ENCODE measurements at regions not wholly inside any gene's neighbourhood (a gene's known extent, or its start where the extent isn't known, plus 50 kb on each side); places are given as distances from the start of the nearest gene placed in this dataset.

GRCh38 chr9:17929506-17929905 is 350.6 kb downstream of the SH3GL2 start:
- no peak overlapping the region for H3K4me3 ChIP-seq (ENCODE audit: low read depth, low read length)
- no peak for DNase-seq (ENCODE audit: low read depth)
- TF ChIP-seq CTCF (IDR thresholded peaks at IDR 0.05; ENCODE audit: low read depth, low read length, missing control alignments), result no peak

GRCh38 chr9:17930071-17930470 is 351.2 kb downstream of the SH3GL2 start:
- no peak overlapping the region for H3K4me3 ChIP-seq (ENCODE audit: low read depth, low read length)
- DNase-seq (ENCODE audit: low read depth), result no peak
- TF ChIP-seq CTCF (IDR thresholded peaks at IDR 0.05; ENCODE audit: low read depth, low read length, missing control alignments), result no peak

- no peak for TF ChIP-seq CTCF (IDR thresholded peaks at IDR 0.05; ENCODE audit: low read depth, low read length, missing control alignments)
- DNase-seq (ENCODE audit: low read depth), result no peak
- H3K4me3 ChIP-seq (ENCODE audit: low read depth, low read length), result no peak overlapping the region
These were observed 357.5 kb downstream of the SH3GL2 start for GRCh38 chr9:17936365-17936764.

GRCh38 chr9:17938035-17938655 is 359.3 kb downstream of the SH3GL2 start:
- H3K4me3 ChIP-seq (ENCODE audit: low read depth, low read length), result no peak overlapping the region
- no peak for TF ChIP-seq CTCF (IDR thresholded peaks at IDR 0.05; ENCODE audit: low read depth, low read length, missing control alignments)
- no peak for DNase-seq (ENCODE audit: low read depth)

- no peak overlapping the region for H3K4me3 ChIP-seq (ENCODE audit: low read depth, low read length)
- DNase-seq (ENCODE audit: low read depth), result no peak
- TF ChIP-seq CTCF (IDR thresholded peaks at IDR 0.05; ENCODE audit: low read depth, low read length, missing control alignments), result no peak
These were observed 363.6 kb downstream of the SH3GL2 start for GRCh38 chr9:17942498-17942897.

- no peak for TF ChIP-seq CTCF (IDR thresholded peaks at IDR 0.05; ENCODE audit: low read depth, low read length, missing control alignments)
- no peak for DNase-seq (ENCODE audit: low read depth)
- H3K4me3 ChIP-seq (ENCODE audit: low read depth, low read length), result no peak overlapping the region
These were observed 376.5 kb downstream of the SH3GL2 start for GRCh38 chr9:17955409-17955808.

GRCh38 chr9:17958363-17958762 is 379.5 kb downstream of the SH3GL2 start:
- H3K4me3 ChIP-seq (ENCODE audit: low read depth, low read length), result no peak overlapping the region
- no peak for TF ChIP-seq CTCF (IDR thresholded peaks at IDR 0.05; ENCODE audit: low read depth, low read length, missing control alignments)
- DNase-seq (ENCODE audit: low read depth), result no peak
